PFSK-1 (cell line): ENCODE measurements at regions not wholly inside any gene's neighbourhood (a gene's known extent, or its start where the extent isn't known, plus 50 kb on each side); places are given as distances from the start of the nearest gene placed in this dataset.

Experiments used
- FOXP2 ChIP-seq: optimal IDR thresholded peaks from 2 replicates; pipeline ENCODE3; 2011; ENCODE audit warnings: borderline replicate concordance, control low read depth, inconsistent platforms; ENCODE audit not compliant: insufficient read depth; ENCODE audit errors: extremely low read length, extremely low read depth
- POLR2AphosphoS5 ChIP-seq: IDR thresholded peaks from 2 replicates; pipeline ENCODE4 v1.6.1; 2012; ENCODE audit warnings: low read depth, mild to moderate bottlenecking, control low read depth, low read length, moderate library complexity
- SIN3A ChIP-seq: IDR thresholded peaks from 2 replicates; pipeline ENCODE4 v1.6.1; 2012; ENCODE audit warnings: mild to moderate bottlenecking, low read length, moderate library complexity, borderline replicate concordance; ENCODE audit not compliant: insufficient read depth
- TAF1 ChIP-seq: IDR thresholded peaks from 2 replicates; pipeline ENCODE4 v1.6.1; 2012; ENCODE audit warnings: low read length, control low read depth, borderline replicate concordance; ENCODE audit not compliant: insufficient read depth
- TF ChIP-seq, protein P1 (sequence below), 2 experiments: IDR thresholded peaks; 2 replicates each; pipeline versions ENCODE4 v1.6.1 to v1.8.0; 2011 to 2012; ENCODE audit warnings: low read depth in 2 of 2, low read length in 2 of 2, control low read depth in 1 of 2, inconsistent platforms in 1 of 2, mild to moderate bottlenecking in 1 of 2, moderate library complexity in 1 of 2; ENCODE audit not compliant: insufficient read depth in 1 of 2

- TF ChIP-seq SIN3A (no peak), FOXP2 (no peak), POLR2AphosphoS5 (no peak)
- TF ChIP-seq, protein P1, sequence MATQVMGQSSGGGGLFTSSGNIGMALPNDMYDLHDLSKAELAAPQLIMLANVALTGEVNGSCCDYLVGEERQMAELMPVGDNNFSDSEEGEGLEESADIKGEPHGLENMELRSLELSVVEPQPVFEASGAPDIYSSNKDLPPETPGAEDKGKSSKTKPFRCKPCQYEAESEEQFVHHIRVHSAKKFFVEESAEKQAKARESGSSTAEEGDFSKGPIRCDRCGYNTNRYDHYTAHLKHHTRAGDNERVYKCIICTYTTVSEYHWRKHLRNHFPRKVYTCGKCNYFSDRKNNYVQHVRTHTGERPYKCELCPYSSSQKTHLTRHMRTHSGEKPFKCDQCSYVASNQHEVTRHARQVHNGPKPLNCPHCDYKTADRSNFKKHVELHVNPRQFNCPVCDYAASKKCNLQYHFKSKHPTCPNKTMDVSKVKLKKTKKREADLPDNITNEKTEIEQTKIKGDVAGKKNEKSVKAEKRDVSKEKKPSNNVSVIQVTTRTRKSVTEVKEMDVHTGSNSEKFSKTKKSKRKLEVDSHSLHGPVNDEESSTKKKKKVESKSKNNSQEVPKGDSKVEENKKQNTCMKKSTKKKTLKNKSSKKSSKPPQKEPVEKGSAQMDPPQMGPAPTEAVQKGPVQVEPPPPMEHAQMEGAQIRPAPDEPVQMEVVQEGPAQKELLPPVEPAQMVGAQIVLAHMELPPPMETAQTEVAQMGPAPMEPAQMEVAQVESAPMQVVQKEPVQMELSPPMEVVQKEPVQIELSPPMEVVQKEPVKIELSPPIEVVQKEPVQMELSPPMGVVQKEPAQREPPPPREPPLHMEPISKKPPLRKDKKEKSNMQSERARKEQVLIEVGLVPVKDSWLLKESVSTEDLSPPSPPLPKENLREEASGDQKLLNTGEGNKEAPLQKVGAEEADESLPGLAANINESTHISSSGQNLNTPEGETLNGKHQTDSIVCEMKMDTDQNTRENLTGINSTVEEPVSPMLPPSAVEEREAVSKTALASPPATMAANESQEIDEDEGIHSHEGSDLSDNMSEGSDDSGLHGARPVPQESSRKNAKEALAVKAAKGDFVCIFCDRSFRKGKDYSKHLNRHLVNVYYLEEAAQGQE (IDR thresholded peaks at IDR 0.05; ENCODE audit: insufficient read depth in 1 of 2, low read depth in 2 of 2, low read length in 2 of 2) = no peak
These were observed 336.5 kb upstream of the IRX4 start for GRCh38 chr5:2219149-2219776.

GRCh38 chr5:2217219-2217618, 334.5 kb upstream of the IRX4 start:
- TF ChIP-seq TAF1 (no peak), SIN3A (no peak), FOXP2 (no peak), POLR2AphosphoS5 (no peak)
- TF ChIP-seq, protein P1 (IDR thresholded peaks at IDR 0.05; ENCODE audit: insufficient read depth in 1 of 2, low read depth in 2 of 2, low read length in 2 of 2) = no peak

- TF ChIP-seq, protein P1 (IDR thresholded peaks at IDR 0.05; ENCODE audit: insufficient read depth in 1 of 2, low read depth in 2 of 2, low read length in 2 of 2) = no peak
- TF ChIP-seq SIN3A (no peak), POLR2AphosphoS5 (no peak), FOXP2 (no peak), TAF1 (no peak)
These were observed 332.3 kb upstream of the IRX4 start for GRCh38 chr5:2214910-2215590.

DNA sequence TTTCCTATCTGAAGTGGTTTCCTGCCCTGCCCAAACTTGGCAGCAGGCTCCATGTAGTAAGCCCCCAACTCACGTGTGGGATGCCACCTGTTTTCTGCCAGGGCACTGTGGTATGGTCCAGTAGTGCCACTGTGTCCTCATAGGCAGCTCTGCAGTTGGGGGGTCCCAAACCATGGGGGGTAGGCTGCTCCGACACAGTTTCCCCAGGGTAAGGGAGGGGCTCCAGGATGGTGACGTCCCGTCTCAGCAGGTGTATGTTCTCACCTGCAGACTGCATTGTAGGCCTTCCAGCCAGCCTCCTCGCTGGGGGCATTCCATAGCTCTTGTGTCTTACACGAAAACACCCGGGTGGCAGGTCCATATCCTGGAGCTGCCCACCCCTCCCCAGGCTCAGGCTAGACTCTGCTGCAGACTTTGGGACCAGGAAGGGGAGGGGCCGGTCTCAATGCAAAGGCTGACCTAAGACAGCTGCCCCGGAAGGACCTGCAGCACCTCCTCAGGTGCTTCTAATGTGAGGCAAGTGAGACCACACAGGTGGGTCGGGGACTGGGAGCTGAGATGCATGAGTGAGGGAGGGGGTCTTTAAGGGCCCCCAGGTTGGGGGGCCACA, 330.5 kb upstream of the IRX4 start:
- TF ChIP-seq FOXP2 = no peak
- no peak for TF ChIP-seq SIN3A
- TF ChIP-seq TAF1 = no peak
- TF ChIP-seq, protein P1 (IDR thresholded peaks at IDR 0.05; ENCODE audit: insufficient read depth in 1 of 2, low read depth in 2 of 2, low read length in 2 of 2) = no peak
- TF ChIP-seq POLR2AphosphoS5 = no peak
